HL-60/S4 treated with retinoic acid at 250 ng/mL for 4 days and 3 days (cell line): ENCODE measurements at regions not wholly inside any gene's neighbourhood (a gene's known extent, or its start where the extent isn't known, plus 50 kb on each side); places are given as distances from the start of the nearest gene placed in this dataset.

Source experiments
- in situ Hi-C: fragments of 300-500 bp; cut with MboI; formaldehyde crosslinking; loops from 2 replicates; pipeline ENCODE4 v1.7.0; 2022; ENCODE audit warnings: low sequenced_read_pairs

DNA sequence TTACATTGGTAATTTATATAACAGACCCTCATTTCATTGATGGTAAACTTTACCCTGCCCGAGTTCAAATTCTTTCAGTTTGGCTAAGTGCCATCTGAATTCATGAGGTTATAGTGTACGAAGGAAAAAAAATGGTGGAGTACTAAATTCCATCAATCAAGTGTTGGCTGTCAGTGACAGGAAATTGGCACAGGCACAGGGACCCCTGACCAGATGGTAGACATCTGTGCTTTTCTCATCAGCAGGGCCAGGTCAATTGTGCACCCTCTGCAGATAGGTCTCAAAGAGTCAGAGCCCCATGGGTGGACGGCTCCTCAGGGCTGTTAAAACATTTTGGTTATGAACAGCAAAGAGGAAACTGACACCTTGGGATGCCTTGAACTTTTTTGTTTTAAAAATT, 439.2 kb downstream of the SETBP1 start:
- in situ Hi-C loops: no loop called here

DNA sequence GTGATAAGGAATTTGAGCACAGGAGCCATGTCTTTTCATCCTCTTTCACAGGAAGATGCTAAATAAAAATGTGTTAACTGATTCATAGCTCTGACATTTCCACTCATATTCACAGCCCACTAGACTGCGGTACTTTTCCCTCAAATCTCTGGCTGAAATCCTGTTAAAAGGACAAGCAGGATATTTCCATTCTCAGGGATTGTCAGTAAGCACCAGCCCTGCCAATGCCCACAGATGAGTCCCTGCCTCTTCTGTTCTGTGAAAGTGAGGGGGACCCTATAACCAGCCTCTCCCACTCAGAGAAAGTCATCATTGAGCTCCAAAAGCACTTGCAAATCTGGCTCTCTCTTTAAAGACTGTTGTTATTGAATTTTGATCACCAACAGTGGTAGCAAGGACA, 440.5 kb downstream of the SETBP1 start:
- in situ Hi-C loops: no loop called here

DNA sequence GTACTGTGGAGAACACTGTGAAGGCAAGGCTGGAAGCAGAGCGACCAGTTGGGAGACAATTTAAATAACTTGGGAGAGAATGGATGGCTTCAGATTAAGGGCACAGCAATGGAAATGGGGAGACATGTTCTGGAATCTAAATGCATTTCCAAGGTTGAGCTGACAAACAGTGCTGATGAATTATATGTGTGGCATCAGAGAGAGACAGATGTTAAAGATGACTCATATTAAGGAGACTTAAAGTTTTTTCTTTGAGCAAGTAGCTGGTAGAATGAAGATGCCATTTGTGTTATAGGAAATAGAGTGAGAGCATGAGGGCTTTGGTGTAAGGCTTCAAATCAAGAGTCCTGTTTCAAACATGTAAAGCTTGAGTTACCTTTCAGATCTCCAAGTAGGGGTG, 441.8 kb downstream of the SETBP1 start:
- in situ Hi-C loops: no loop called here

DNA sequence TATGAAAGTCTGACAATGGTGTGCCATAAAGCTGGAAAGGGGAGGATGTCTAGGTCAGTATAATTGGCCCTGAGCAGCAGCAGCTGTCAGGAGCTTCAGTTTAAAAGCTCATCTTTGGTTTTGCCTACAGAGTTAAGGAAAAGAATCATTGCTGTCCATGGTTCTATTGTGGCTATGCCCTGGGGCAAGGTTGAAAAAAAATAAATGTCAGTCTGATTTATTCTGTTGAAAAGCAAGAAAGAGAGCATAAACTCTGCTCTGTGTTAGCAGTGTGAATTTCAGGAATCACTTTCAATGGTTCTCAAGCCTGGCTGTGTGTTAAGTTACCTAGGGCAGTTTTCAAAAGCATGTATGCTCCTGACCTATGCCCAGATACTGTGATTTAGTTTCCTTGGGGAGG, 446.7 kb downstream of the SETBP1 start:
- in situ Hi-C loops: no loop called here

DNA sequence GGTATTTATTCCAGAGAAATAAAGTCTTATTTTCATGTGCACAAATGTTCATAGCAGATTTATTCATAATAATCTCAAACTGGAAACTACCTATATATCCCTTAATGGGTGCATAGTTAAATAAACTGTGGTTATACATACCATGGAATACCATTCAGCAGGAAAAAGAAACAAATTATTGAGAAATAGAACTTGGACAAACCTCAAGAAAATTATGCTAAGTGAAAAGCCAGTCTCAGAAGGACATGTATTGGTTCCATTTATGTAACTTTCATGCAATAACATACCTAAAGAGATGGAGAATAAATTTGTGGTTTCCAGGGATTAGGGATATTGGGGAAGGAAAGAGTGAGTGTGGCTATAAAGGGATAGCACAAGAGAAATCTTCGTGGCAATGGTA, 452.6 kb downstream of the SETBP1 start:
- in situ Hi-C loops: no loop called here

DNA sequence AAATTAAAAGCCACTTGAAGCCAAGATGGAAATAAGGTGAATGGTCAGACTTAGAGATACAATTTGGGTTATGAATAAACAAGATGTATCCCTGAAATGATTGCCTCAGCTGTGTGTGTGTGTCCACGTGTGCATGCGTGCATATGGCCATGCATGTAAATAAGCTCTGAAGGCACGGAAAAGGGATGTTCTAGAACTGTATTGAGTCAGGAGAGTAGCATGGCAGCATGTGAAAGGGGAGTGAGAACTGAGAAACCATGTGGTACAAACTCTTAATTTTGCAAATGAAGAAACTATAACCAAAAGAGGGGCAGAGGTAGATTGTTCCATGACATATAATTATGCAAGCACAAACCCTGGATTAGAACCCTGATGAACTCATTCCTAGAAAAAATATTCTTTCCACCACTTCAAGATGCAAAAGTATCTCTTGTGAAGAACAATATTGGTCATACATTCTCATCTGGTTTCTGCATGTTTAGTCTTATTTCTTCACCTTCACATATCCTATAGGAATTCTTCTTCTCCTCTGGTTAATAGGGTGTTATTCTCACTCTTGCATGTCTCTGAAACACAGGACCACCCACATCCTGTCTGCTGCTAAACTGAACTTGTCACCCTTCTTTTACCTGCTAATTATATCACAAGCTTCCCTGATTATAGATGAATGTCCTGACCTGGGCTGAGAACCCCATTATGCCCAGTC, 455.8 kb downstream of the SETBP1 start:
- in situ Hi-C loops: no loop called here

DNA sequence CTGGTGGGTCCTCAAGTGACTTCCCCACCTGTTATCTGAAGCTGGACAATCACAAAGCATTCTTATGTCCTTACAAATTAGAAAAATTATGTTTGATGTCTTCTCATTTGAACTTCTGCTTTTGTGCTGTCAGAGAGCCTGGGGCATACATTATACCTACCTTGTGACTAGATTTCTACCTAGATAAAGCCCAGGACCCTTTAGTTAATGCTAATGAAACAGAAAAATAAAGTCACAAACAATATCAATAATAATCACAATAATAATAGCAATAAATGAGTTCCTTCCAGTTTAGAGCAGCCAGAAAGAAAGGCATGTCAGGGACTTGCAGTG, 456.4 kb downstream of the SETBP1 start:
- in situ Hi-C loops: no loop called here

DNA sequence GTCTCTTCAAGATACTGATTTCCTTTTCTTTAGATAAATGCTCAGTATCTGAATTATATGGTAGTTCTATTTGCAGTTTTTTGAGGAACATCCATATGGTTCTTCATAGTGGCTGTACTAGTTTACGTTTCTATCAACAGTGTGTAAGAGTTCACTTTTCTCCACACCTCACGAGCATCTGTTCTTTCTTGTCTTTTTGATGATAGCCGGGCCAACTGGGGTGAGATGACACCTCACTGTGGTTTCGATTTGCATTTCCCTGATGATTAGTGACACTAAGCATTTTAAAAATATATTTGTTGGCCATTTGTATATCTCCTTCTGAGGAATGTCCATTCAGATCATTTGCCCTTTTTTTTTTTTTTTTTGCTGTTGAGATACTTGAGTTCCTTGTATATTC, 458.8 kb downstream of the SETBP1 start:
- in situ Hi-C loops: no loop called here

DNA sequence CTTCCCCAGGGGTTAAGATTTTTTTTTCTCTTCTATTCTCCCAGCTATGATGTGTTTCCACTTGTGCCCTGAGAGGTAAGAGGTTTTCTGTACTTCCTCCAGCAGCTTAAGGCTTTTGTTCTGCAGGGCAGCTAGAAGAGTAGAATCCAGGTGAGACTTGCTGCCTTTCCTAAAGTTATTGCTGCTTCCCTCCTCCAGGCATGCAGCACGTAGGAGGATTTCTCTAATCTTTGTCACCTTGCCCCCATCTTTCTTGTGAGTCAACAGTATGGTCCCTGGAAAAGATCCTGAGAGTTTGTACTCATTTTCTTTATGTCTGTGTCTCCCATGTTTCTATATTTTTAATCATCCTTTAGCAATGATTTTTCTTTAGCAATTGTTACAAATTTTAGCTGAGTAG, 462.2 kb downstream of the SETBP1 start:
- in situ Hi-C loops: no loop called here

DNA sequence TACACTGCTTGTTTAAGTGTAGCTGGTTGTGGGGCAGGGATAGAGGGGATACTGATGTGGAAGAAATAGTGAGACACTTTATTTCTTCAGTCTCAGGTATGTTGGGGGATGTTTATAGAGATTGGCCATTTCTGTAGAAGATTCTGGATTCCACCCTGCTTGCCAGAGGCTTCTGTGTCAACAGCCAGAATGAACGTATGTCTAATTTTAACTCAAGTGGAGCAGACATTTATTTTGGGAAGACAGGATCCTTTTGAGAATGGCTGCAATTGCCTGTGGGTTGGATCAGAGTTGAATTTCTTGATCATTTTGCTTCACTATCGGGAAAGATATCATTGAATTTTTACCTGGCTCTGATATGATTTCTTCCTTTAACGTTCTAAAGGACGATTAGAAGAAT, 465.6 kb upstream of the SLC14A2 start:
- in situ Hi-C loops: no loop called here

DNA sequence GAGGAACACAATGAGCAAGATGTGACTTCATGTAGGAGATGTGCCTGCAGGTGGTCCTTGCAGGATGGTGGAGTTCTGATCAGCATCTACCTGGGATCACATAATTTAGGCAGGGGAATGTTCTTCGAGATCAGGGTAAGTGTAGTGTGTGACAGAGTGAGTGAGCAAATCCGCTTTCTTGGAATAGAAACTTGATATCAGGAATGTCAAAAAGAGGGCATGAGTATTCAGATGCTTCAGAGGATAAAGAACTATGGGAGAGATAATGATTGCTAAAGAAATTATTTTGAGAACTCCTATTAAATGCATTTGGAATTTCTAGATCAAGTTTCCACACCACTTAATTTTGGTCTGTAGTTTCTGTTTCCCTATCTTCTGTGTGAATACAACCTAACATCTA, 463.6 kb upstream of the SLC14A2 start:
- in situ Hi-C loops: no loop called here

DNA sequence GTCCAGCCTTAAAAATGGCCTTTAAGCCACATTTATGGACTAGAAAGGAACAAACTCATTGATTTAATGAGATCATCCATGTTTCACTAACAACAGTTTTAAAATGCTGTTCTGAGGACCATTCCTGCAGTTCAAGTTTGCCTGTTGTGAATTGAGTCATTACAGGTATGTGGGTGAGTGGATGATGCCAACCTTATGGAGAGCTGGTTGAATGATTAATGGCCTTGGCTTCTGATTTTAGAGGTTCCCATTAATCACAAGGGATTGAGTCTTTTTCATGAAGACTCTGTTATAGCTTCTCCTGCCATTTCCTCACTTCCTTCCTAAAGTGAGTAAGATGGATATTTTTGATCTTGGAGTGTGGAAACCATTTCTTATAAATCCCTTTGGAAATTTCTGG, 459.8 kb upstream of the SLC14A2 start:
- in situ Hi-C loops: no loop called here

DNA sequence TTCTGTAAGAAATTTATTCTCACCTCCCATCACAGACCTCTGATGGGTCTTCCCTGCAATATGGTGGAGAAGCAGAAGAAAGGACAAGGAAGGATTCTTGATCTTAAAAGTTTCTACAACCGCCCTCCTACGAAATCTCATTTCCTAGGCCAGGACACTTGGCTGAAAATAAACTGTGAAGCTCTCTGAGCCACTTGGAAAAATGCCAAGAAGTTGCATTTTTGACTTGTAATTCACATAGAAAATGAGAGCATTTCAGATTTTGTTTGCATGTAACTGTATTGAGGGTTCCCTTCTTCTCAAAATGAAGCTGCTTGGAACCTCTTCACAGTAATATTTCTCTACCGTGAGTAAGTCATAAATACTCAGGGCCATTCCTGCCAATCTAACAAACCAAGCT, 458.3 kb upstream of the SLC14A2 start:
- in situ Hi-C loops: no loop called here

DNA sequence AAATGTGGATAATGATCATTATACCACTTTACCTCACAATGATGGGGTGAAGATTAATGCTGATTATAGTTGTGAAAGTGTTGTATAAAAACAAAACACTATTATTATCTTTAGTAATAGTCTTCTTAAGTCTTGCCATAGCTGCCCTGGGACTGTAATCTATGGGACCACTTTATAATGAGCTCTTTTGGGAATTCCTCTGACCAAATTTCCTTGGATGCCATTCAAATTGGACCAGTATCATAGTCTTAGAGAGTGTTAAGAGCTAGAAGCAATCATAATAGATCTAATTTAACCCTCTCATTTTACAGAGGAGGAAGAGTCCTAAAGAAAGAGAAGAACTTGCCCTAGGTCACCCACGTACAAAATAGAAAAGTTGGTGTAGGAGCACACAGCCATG, 457.7 kb upstream of the SLC14A2 start:
- in situ Hi-C loops: no loop called here

DNA sequence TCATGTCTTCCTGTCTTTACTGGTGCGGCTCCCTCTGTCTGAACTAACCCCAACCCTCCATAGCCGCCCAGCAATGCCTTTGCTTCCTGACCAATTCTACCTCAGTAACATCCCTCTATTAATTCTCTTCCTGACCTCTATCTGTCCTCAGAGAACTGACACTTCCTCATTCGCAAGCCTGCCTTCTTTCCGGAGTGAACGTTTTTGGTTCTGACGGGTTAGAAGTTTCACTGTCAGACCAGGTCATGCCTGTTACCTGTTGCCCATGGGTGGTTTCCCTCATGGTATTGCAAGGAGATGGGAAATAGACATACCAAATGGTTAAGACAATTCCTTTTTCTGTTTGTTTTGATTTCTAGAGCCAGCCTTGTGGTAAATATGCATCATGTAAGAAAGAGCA, 453.4 kb upstream of the SLC14A2 start:
- in situ Hi-C loops: no loop called here

DNA sequence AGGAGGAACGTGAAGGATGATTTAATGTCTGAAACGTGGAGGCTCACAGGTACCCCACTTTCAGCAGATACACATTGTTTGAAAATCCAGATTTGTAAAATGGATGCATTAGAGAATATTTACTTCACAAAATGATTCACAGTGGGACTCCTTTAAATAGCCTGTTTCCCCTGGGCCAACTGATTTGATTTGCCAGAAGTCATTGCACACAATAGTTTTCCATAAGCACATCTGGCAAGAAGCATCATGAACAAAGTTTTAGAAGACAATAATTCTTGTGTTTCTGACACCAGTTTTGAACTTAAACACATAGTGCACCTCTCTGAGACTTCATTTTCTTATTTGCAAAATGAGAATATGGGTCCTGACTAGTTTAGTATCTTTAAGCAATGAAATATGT, 451.4 kb upstream of the SLC14A2 start:
- in situ Hi-C loops: no loop called here

DNA sequence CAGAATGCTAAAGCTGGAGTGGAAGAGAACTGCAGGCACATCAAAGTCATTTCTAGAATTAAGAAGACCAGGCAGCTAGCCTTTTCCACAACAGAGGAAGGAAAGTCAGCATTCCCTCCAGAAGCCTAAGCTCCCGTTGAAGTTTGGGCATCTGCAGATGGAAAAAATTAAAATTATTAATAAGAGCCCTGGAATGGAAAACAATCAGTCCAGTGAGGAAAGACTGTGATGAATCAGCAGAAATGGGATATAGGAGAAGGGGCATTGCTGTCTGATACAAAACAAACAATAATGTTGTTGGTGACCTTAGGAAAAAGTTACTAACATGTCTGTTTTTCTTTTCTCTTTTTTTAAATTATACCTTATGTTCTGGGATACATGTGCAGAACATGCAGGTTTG, 450.7 kb upstream of the SLC14A2 start:
- in situ Hi-C loops: no loop called here

DNA sequence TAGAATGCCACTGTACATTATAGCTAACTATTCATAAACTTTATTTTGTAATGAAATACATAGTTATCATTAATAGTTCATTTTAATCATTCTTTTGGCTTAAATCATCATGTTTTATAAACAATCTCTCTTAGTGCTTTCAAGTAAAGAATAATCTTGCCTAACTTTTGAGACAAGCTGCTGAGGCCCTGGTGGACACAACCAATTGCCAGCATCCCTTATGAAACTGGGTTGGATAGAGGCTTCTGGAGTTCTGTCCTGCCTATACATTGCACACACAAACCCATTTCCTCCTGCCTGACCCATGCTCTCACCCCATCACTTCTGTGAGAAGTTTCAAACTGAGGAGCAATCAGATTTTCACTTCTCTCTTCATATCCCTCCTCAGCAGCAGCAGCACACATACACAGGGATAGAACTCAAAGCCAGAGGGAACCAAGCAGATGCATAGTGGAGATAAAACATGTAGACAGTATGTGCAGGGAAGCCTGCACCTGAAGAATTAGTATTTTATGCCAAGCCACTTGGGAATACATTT, 450.0 kb upstream of the SLC14A2 start:
- in situ Hi-C loops: no loop called here

DNA sequence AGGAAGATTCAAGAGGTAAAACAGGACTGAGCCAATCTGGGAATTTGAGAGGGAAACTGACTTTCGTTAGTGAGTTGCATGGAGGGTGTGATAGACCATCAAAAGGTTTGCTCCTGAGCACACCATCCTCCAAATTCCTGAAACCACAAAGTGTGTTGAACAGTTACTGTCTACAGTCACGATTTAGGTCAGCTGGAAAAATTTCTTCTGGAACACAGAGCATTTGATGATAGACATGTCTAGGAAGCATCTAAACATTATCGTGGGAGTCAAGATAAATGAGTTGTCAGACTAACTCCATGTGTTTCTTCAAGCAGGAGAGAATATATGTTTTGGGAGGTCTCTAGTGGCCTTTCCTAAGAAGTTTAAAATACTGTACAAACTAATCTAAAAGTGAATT, 449.4 kb upstream of the SLC14A2 start:
- in situ Hi-C loops: no loop called here

DNA sequence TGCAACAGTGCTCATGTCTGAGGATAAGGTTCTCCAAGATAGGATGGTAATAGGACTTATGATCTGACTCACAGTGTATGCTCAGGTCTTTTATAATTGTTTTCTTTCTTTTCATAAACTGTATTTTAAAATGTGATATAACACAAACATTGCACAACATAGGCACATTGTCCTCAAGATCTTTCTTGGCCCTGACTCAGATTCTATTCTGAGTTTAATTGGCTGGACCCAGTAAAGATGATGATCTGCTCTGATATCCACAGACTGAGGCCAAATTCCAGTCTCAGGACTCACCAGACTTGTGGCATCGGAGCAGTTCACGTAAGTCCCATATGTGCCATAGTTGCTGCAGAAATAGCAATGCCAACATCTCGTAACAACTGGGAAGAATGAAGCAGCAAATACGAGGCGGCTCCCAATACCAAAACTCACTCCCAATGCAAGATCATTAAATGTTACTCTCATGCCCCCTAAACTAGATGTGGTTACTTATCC, 448.9 kb upstream of the SLC14A2 start:
- in situ Hi-C loops: no loop called here

DNA sequence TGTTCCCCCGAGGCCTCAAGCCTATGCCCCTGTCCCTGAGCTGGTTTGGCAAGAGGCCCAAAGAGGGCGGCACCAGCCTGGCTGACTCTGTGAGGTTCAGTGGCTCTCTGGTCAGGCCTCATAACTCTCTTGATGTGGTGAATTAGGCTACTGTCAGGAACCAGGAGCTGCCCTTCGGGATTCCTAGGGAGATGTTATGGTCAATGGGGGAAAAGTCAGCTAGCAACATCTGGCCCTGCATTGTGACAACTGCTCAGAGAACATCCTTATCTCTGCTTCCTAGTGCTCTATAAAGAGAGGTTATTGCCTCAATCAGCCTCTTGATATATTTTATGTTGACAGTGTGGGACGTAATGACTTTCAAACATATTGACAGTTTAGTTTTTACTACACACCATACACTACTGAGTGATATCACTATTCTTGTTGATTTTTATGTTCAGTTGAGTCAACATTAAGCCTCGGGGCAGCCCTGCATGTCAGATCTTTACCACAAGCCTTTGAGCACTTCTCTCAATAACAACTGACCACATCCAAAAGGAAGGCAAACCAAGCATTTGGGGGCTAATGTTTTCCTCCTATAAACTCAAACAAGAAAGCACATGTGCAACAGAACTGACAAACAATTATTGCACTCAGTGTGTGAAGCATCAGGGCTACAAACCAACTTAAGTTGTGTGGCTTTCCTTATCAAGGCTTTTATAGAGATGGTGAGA, 448.3 kb upstream of the SLC14A2 start:
- in situ Hi-C loops: no loop called here

DNA sequence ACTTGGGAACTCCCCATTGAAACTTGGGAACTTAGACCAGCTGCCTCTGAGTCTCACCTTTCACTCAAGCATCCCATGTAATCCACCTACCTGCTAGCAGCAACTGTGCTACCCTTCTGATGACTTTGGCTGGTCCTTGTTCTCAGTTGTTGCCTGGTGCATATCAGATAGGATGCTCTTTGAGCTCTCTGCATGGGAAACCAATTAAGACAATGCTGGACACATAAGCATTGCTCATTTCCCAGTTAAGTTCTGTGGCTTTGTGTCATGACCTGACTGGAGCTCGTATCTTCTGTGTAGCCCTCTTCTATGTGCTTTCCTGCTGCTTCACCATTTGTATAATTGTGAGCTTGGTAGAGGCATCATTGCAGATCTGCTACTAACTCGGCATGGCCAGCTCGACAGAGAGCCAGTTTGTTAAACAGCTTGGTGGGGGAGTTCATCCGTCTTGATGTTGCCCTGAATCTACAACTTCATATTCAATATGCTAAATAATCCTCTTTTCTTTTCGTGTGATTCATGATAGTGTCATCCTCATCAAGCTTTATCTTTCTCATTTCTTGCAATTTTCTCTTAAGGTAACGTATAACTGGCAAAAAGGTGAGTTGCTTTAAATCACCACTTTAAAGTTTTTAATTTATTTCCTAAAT, 447.5 kb upstream of the SLC14A2 start:
- in situ Hi-C loops: no loop called here
